Panc1 (cell line): ENCODE measurements at regions not wholly inside any gene's neighbourhood (a gene's known extent, or its start where the extent isn't known, plus 50 kb on each side); places are given as distances from the start of the nearest gene placed in this dataset.

Experiments used
- ATAC-seq: fragments of 200-7000 bp; cut with Tn5 transposase; 2 replicates; pipeline ENCODE4 v1.9.1; 2020; ENCODE audit warnings: mild to moderate bottlenecking, moderate library complexity
- BruUV-seq: library from RNA; stranded (reverse); fragments of 400-500 nt; replicated peaks from 2 replicates; lab custom pipeline; 2021; lab: Mats Ljungman, UMichigan
- CTCF ChIA-PET: fragments of 300-600 bp; sonication (Branson Sonifier 250); formaldehyde crosslinking; loops from one replicate; lab custom pipeline; 2022; ENCODE audit warnings: antibody characterized with exemption; lab: Charles Lee
- POLR2A ChIA-PET: fragments of 300-600 bp; sonication (Branson Sonifier 250); formaldehyde crosslinking; loops from one replicate; lab custom pipeline; 2022; ENCODE audit warnings: antibody characterized with exemption; lab: Charles Lee
- DNase-seq: peaks from one replicate; pipeline ENCODE4 v3.0.0-alpha.2; 2010; ENCODE audit warnings: low read depth, low spot score
- H3K27ac ChIP-seq: 2 replicates; pipeline ENCODE4 v1.5.1; 2011; ENCODE audit warnings: mild to moderate bottlenecking, low read length, inconsistent platforms
- H3K27me3 ChIP-seq: fragments of 200-500 bp; sonication (Bioruptor generic); 2 replicates; pipeline ENCODE4 v1.6.0; 2014; ENCODE audit warnings: low read length, inconsistent platforms; ENCODE audit not compliant: control insufficient read depth, insufficient read depth
- H3K36me3 ChIP-seq: fragments of 200-500 bp; sonication (Bioruptor generic); 2 replicates; pipeline ENCODE4 v1.5.1; 2014; ENCODE audit warnings: inconsistent platforms, mild to moderate bottlenecking, low read length, moderate library complexity; ENCODE audit not compliant: control insufficient read depth, insufficient read depth
- H3K4me1 ChIP-seq: 2 replicates; pipeline ENCODE4 v1.5.1; 2011; ENCODE audit warnings: inconsistent platforms, mild to moderate bottlenecking, low read length, moderate library complexity; ENCODE audit not compliant: control insufficient read depth, insufficient read depth
- H3K4me3 ChIP-seq, 2 experiments: 2 replicates each; pipeline ENCODE4 v1.5.1; 2011 to 2012; ENCODE audit warnings: low read depth in 2 of 2, low read length in 2 of 2, mild to moderate bottlenecking in 2 of 2, inconsistent platforms in 1 of 2, moderate library complexity in 1 of 2
- H3K9me3 ChIP-seq: fragments of 200-500 bp; sonication (Bioruptor generic); 2 replicates; pipeline ENCODE4 v1.5.1; 2014; ENCODE audit warnings: low read depth, mild to moderate bottlenecking, inconsistent platforms, low read length, moderate library complexity; ENCODE audit not compliant: control insufficient read depth, insufficient read depth
- POLR2AphosphoS5 ChIP-seq: IDR thresholded peaks from 2 replicates; pipeline ENCODE4 v1.6.1; 2012; ENCODE audit warnings: mild to moderate bottlenecking, low read depth, low read length, moderate library complexity
- SIN3A ChIP-seq: IDR thresholded peaks from 2 replicates; pipeline ENCODE4 v1.6.1; 2012; ENCODE audit warnings: low read depth, mild to moderate bottlenecking, low read length, moderate library complexity, borderline replicate concordance; ENCODE audit not compliant: insufficient read depth
- TCF7L2 ChIP-seq: IDR thresholded peaks from 2 replicates; pipeline ENCODE4 v1.6.1; 2011; ENCODE audit warnings: mild to moderate bottlenecking, low read depth, low read length, inconsistent platforms
- in situ Hi-C: cut with HindIII; loops from 2 replicates; pipeline ENCODE4 v1.10.0; 2016; ENCODE audit warnings: low sequenced_read_pairs, low pct_unique_long_range_greater_than_20kb
- intact Hi-C: fragments of 100-400 bp; cut with micrococcal nuclease; formaldehyde crosslinking; loops from one replicate; pipeline ENCODE4 v1.10.0; 2022; ENCODE audit not compliant: unreplicated experiment
- TF ChIP-seq, protein P1 (sequence below), 2 experiments: IDR thresholded peaks; 2 replicates each; pipeline ENCODE4 v1.6.1; 2011 to 2012; ENCODE audit warnings: low read depth in 2 of 2, control low read depth in 1 of 2, low read length in 1 of 2, mild to moderate bottlenecking in 1 of 2, moderate library complexity in 1 of 2; ENCODE audit not compliant: insufficient read depth in 1 of 2
- TF ChIP-seq, protein P2 (sequence below): fragments of 450-650 bp; IDR thresholded peaks from 2 replicates; pipeline ENCODE4 v1.5.1; 2017; ENCODE audit warnings: mild to moderate bottlenecking

GRCh38 chrX:120797188-120797851 is 78.3 kb downstream of the CT47B1 start:
- no peaks in the 10 kb centered on the region for H3K36me3 ChIP-seq
- in situ Hi-C loops (no loop called here), intact Hi-C loops (loop anchor here (10.0 kb wide), 1 partner anchor 777 kb away; no protein-coding TSS in a partner anchor)
- H3K9me3 ChIP-seq, result no peaks in the 10 kb centered on the region
- ChIA-PET POLR2A (no interaction called here), CTCF (no interaction called here)
- no peaks in the 10 kb centered on the region for H3K27me3 ChIP-seq
- H3K4me3 ChIP-seq, result no peak overlapping the region
- ATAC-seq (no peak), DNase-seq (no peak)
- H3K27ac ChIP-seq, result no peak overlapping the region
- BruUV-seq, result no TSS peak
- no peaks in the 10 kb centered on the region for H3K4me1 ChIP-seq
- no peak for TF ChIP-seq POLR2AphosphoS5
- TF ChIP-seq, protein P1, sequence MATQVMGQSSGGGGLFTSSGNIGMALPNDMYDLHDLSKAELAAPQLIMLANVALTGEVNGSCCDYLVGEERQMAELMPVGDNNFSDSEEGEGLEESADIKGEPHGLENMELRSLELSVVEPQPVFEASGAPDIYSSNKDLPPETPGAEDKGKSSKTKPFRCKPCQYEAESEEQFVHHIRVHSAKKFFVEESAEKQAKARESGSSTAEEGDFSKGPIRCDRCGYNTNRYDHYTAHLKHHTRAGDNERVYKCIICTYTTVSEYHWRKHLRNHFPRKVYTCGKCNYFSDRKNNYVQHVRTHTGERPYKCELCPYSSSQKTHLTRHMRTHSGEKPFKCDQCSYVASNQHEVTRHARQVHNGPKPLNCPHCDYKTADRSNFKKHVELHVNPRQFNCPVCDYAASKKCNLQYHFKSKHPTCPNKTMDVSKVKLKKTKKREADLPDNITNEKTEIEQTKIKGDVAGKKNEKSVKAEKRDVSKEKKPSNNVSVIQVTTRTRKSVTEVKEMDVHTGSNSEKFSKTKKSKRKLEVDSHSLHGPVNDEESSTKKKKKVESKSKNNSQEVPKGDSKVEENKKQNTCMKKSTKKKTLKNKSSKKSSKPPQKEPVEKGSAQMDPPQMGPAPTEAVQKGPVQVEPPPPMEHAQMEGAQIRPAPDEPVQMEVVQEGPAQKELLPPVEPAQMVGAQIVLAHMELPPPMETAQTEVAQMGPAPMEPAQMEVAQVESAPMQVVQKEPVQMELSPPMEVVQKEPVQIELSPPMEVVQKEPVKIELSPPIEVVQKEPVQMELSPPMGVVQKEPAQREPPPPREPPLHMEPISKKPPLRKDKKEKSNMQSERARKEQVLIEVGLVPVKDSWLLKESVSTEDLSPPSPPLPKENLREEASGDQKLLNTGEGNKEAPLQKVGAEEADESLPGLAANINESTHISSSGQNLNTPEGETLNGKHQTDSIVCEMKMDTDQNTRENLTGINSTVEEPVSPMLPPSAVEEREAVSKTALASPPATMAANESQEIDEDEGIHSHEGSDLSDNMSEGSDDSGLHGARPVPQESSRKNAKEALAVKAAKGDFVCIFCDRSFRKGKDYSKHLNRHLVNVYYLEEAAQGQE (IDR thresholded peaks at IDR 0.05; ENCODE audit: insufficient read depth in 1 of 2, low read depth in 2 of 2, low read length in 1 of 2), result no peak
- no peak for TF ChIP-seq TCF7L2
- TF ChIP-seq, protein P2, sequence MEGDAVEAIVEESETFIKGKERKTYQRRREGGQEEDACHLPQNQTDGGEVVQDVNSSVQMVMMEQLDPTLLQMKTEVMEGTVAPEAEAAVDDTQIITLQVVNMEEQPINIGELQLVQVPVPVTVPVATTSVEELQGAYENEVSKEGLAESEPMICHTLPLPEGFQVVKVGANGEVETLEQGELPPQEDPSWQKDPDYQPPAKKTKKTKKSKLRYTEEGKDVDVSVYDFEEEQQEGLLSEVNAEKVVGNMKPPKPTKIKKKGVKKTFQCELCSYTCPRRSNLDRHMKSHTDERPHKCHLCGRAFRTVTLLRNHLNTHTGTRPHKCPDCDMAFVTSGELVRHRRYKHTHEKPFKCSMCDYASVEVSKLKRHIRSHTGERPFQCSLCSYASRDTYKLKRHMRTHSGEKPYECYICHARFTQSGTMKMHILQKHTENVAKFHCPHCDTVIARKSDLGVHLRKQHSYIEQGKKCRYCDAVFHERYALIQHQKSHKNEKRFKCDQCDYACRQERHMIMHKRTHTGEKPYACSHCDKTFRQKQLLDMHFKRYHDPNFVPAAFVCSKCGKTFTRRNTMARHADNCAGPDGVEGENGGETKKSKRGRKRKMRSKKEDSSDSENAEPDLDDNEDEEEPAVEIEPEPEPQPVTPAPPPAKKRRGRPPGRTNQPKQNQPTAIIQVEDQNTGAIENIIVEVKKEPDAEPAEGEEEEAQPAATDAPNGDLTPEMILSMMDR, result no peak
- TF ChIP-seq SIN3A, result no peak

- no peak for DNase-seq
- intact Hi-C loops (loop anchor here (10.0 kb wide), 1 partner anchor 780 kb away; no protein-coding TSS in a partner anchor), in situ Hi-C loops (no loop called here)
- ATAC-seq, result no peak
- Histone ChIP-seq H3K4me1 (no peaks in the 10 kb centered on the region; the same call in 1 of the 2 replicates), H3K9me3 (no peaks in the 10 kb centered on the region), H3K27me3 (no peaks in the 10 kb centered on the region), H3K27ac (no peak overlapping the region), H3K36me3 (no peaks in the 10 kb centered on the region), H3K4me3 (no peak overlapping the region)
- TF ChIP-seq TCF7L2 (no peak), SIN3A (no peak), POLR2AphosphoS5 (no peak)
- TF ChIP-seq, protein P1 (IDR thresholded peaks at IDR 0.05; ENCODE audit: insufficient read depth in 1 of 2, low read depth in 2 of 2, low read length in 1 of 2), result no peak
- TF ChIP-seq, protein P2, result no peak
- BruUV-seq, result no TSS peak
- ChIA-PET CTCF (no interaction called here), POLR2A (no interaction called here)
Measured at GRCh38 chrX:120795301-120795700, 80.4 kb downstream of the CT47B1 start.
